PFSK-1 (cell line): ENCODE measurements at regions not wholly inside any gene's neighbourhood (a gene's known extent, or its start where the extent isn't known, plus 50 kb on each side); places are given as distances from the start of the nearest gene placed in this dataset.

Experiments used
- FOXP2 ChIP-seq: optimal IDR thresholded peaks from 2 replicates; pipeline ENCODE3; 2011; ENCODE audit warnings: borderline replicate concordance, control low read depth, inconsistent platforms; ENCODE audit not compliant: insufficient read depth; ENCODE audit errors: extremely low read length, extremely low read depth
- POLR2AphosphoS5 ChIP-seq: IDR thresholded peaks from 2 replicates; pipeline ENCODE4 v1.6.1; 2012; ENCODE audit warnings: low read depth, mild to moderate bottlenecking, control low read depth, low read length, moderate library complexity
- SIN3A ChIP-seq: IDR thresholded peaks from 2 replicates; pipeline ENCODE4 v1.6.1; 2012; ENCODE audit warnings: mild to moderate bottlenecking, low read length, moderate library complexity, borderline replicate concordance; ENCODE audit not compliant: insufficient read depth
- TAF1 ChIP-seq: IDR thresholded peaks from 2 replicates; pipeline ENCODE4 v1.6.1; 2012; ENCODE audit warnings: low read length, control low read depth, borderline replicate concordance; ENCODE audit not compliant: insufficient read depth

- TF ChIP-seq TAF1: no peak
- no peak for TF ChIP-seq POLR2AphosphoS5
- TF ChIP-seq SIN3A: no peak
- TF ChIP-seq FOXP2: no peak
These were observed 432.6 kb downstream of the ETNK1 start for GRCh38 chr12:23057571-23057970.
